ENCODE measurements at regions not wholly inside any gene's neighbourhood (a gene's known extent, or its start where the extent isn't known, plus 50 kb on each side); places are given as distances from the start of the nearest gene placed in this dataset.

- DNase-seq (ENCODE audit: low spot score): no peak
- Mint-ChIP-seq H3K36me3 (no peaks in the 10 kb centered on the region), H3K9me3 (no peaks in the 10 kb centered on the region), H3K27ac (no peak overlapping the region), H3K27me3 (no peaks in the 10 kb centered on the region), H3K4me1 (ENCODE audit: low read depth in 2 of 2) (no peaks in the 10 kb centered on the region), H3K4me3 (no peak overlapping the region)
- ATAC-seq: no peak
These were observed 345.0 kb downstream of the NDFIP2 start for GRCh38 chr13:79825959-79826358.

DNA sequence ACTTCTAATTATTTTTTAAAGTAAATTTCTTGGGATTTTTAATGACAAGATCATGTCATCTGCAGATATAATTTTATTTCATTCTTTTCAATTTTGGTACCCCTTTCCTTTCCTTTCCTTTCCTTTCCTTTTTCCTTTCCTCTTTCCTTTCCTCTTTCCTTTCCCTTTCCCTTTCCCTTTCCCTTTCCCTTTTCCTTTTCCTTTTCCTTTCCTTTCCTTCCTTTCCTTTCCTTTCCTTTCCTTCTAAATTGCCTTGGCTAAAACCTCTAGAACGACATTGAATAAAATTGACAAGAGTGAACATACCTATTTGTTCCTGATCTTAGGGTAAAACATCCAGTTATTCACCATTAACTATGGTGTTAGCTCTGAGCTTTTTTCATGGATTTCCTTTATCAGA, 334.1 kb downstream of the NDFIP2 start:
- Mint-ChIP-seq H3K27ac (no peak overlapping the region), H3K36me3 (no peaks in the 10 kb centered on the region), H3K27me3 (peaks cover 0 to 2% of the 10 kb centered on the region in 2 donors), H3K4me1 (ENCODE audit: low read depth in 2 of 2) (peaks cover 7 to 12% of the 10 kb centered on the region in 2 donors), H3K4me3 (no peak overlapping the region), H3K9me3 (peaks cover 3% of the 10 kb centered on the region)
- ATAC-seq: no peak
- no peak for DNase-seq (ENCODE audit: low spot score)

- Mint-ChIP-seq H3K4me3 (no peak overlapping the region), H3K9me3 (peaks cover 3% of the 10 kb centered on the region), H3K4me1 (ENCODE audit: low read depth in 2 of 2) (peaks cover 7 to 12% of the 10 kb centered on the region in 2 donors), H3K27me3 (peaks cover 0 to 2% of the 10 kb centered on the region in 2 donors), H3K27ac (no peak overlapping the region), H3K36me3 (no peaks in the 10 kb centered on the region)
- DNase-seq (ENCODE audit: low spot score) (no peak), ATAC-seq (no peak)
These were observed 331.3 kb downstream of the NDFIP2 start for GRCh38 chr13:79812070-79812850.

- Mint-ChIP-seq H3K4me3 (no peak overlapping the region), H3K27ac (no peak overlapping the region), H3K36me3 (no peaks in the 10 kb centered on the region), H3K9me3 (peaks cover 3% of the 10 kb centered on the region), H3K27me3 (no peaks in the 10 kb centered on the region), H3K4me1 (ENCODE audit: low read depth in 2 of 2) (peaks cover 7 to 12% of the 10 kb centered on the region in 2 donors)
- ATAC-seq: no peak
- no peak for DNase-seq (ENCODE audit: low spot score)
These were observed 330.2 kb downstream of the NDFIP2 start for GRCh38 chr13:79811170-79811569.

DNA sequence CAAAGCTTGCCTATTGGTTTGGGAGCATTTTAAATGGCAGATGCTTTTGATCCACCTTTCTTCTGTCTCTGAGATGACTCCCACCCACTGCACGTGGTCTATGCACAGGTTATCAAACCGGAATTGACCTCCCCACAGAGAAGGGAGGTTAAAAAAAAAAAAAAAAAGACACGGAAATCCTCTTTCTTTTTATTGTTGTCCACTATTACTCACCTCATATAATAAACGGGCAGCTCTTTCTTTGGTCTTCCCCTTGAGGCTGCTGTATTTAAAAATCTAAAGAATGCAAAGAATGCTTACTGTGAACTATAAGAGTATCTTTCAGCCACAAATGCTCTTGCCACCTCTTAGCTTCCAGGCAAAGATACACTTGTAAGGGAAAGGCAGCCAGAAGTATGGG, 329.7 kb downstream of the NDFIP2 start:
- Mint-ChIP-seq H3K4me1 (ENCODE audit: low read depth in 2 of 2) (peaks cover 7 to 12% of the 10 kb centered on the region in 2 donors), H3K4me3 (no peak overlapping the region), H3K27ac (no peak overlapping the region), H3K27me3 (no peaks in the 10 kb centered on the region), H3K36me3 (no peaks in the 10 kb centered on the region), H3K9me3 (peaks cover 3% of the 10 kb centered on the region)
- DNase-seq (ENCODE audit: low spot score): no peak
- ATAC-seq: no peak

DNA sequence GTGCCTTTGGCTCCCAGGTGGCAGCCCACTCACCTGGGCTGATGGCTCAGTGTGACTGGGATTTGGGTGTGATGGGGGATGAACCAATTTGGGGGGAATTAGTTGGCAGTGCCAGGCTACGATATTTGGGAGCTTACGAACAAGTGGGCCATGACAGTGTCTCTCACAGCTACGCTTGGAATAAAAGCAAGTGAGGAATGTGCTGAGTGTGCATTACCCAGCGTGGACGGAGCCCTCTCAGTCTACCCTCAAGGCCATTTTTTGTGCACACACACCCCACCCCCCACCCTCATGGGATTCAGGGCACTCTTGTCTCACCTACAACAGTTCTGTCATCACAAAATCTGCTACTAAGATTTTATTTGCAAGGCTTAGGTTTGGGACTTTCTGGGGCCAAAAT, 329.1 kb downstream of the NDFIP2 start:
- ATAC-seq (no peak), DNase-seq (ENCODE audit: low spot score) (no peak)
- H3K4me3 Mint-ChIP-seq: no peak overlapping the region
- peaks cover 7 to 12% of the 10 kb centered on the region in 2 donors for H3K4me1 Mint-ChIP-seq (ENCODE audit: low read depth in 2 of 2)
- H3K9me3 Mint-ChIP-seq: peaks cover 3% of the 10 kb centered on the region
- H3K27ac Mint-ChIP-seq: no peak overlapping the region
- H3K36me3 Mint-ChIP-seq: no peaks in the 10 kb centered on the region
- H3K27me3 Mint-ChIP-seq: no peaks in the 10 kb centered on the region

- DNase-seq (ENCODE audit: low spot score) (no peak), ATAC-seq (peak in 1 of 2 donors; percentile 52)
- Mint-ChIP-seq H3K4me3 (no peak overlapping the region), H3K27me3 (no peaks in the 10 kb centered on the region), H3K27ac (no peak overlapping the region), H3K36me3 (no peaks in the 10 kb centered on the region), H3K9me3 (peaks cover 3% of the 10 kb centered on the region), H3K4me1 (ENCODE audit: low read depth in 2 of 2) (peaks cover 13 to 16% of the 10 kb centered on the region in 2 donors)
These were observed 327.5 kb downstream of the NDFIP2 start for GRCh38 chr13:79808475-79808874.

DNA sequence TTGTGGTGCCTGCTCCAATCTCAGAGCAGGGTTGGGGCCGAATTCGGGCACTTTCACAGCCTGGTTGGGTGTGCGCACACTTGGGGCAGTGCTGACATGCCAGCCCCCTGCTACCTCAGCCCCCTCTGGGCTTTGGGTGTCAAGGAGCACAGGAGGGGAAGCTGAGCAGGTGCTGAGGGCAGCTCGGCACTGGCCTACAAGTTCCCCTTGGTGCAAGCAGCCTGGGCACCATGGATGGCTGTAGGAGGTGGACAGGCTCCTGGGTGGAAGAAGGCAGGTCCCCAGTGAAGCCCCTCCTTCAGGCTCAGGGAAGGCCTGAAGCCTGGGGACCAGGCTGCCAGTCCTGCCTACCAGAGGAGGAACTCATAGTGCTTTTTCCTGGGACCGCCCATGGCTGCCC, 326.6 kb downstream of the NDFIP2 start:
- ATAC-seq (no peak), DNase-seq (ENCODE audit: low spot score) (no peak)
- H3K4me1 Mint-ChIP-seq (ENCODE audit: low read depth in 2 of 2): peaks cover 21 to 23% of the 10 kb centered on the region in 2 donors
- no peak overlapping the region for H3K27ac Mint-ChIP-seq
- H3K27me3 Mint-ChIP-seq: no peaks in the 10 kb centered on the region
- peaks cover 5% of the 10 kb centered on the region for H3K9me3 Mint-ChIP-seq
- no peak overlapping the region for H3K4me3 Mint-ChIP-seq
- no peaks in the 10 kb centered on the region for H3K36me3 Mint-ChIP-seq

DNA sequence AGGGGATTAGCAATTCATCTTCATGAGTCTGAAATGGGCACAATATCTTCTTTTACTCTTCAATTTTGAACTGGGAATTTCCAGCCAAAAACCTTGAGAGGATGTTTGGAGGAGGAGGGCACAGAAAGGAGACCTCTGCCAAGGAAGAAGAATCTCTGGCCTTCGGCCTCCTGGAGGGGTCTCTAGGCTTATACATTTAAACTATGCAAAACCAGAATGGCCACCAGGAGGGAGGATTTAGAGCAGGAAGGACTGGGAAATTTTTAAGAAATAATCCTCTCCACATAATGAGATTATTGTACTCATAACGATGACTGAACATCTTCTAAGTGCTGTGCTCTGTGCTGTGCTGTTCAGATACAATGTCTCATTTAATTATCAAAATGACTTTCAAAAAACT, 325.9 kb downstream of the NDFIP2 start:
- Mint-ChIP-seq H3K4me1 (ENCODE audit: low read depth in 2 of 2) (peaks cover 16 to 21% of the 10 kb centered on the region in 2 donors), H3K27me3 (no peaks in the 10 kb centered on the region), H3K27ac (no peak overlapping the region), H3K9me3 (peaks cover 5% of the 10 kb centered on the region), H3K4me3 (no peak overlapping the region), H3K36me3 (no peaks in the 10 kb centered on the region)
- ATAC-seq: no peak
- DNase-seq (ENCODE audit: low spot score): no peak

DNA sequence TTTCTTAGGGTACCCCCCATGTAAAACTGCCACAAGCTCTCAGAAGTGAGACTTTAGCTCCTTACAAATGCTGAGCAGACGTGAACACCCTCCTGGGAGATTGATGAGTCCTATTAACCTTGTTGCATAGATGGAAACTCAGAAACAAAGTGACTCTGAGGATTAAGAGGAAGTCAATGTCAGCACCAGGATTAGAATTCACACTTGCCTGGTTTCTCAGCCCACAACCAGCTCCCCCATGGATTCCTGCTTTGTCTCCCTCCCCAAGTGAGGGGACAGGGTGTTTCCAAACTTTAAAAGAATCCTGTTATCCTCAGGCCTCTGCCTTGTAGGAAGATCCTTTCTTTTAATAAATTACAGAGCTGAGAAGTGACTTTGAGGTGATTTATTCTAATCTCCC, 324.4 kb downstream of the NDFIP2 start:
- H3K36me3 Mint-ChIP-seq: no peaks in the 10 kb centered on the region
- no peak for DNase-seq (ENCODE audit: low spot score)

DNA sequence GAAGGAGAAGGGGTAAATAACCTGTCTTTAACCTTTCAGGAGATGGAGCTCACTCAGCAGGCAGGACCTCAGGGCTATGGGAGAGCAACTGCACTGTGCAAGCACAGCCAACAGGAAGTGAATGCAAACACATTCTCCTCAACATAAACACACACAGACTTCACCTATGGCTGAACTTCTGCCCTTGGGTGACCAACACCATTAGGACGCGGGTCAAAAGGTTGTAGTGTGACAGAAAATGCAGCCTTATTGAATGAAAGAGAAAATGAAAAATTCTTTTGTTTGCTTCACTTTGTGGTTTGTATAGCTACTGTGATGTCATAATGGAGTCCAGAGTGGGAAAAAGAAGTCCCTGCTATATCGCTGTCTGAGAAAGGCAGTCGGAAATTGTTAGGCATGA, 323.0 kb downstream of the NDFIP2 start:
- no peaks in the 10 kb centered on the region for H3K36me3 Mint-ChIP-seq
- peaks cover 16 to 21% of the 10 kb centered on the region in 2 donors for H3K4me1 Mint-ChIP-seq (ENCODE audit: low read depth in 2 of 2)
- H3K9me3 Mint-ChIP-seq: peaks cover 2% of the 10 kb centered on the region
- H3K27ac Mint-ChIP-seq: no peak overlapping the region
- H3K4me3 Mint-ChIP-seq: no peak overlapping the region
- peaks cover 0 to 6% of the 10 kb centered on the region in 2 donors for H3K27me3 Mint-ChIP-seq
- DNase-seq (ENCODE audit: low spot score) (no peak), ATAC-seq (no peak)

More for the DNA sequence above, 324.4 kb downstream of the NDFIP2 start:
- Mint-ChIP-seq H3K4me1 (ENCODE audit: low read depth in 2 of 2) (peaks cover 16 to 21% of the 10 kb centered on the region in 2 donors), H3K9me3 (peaks cover 3% of the 10 kb centered on the region), H3K27ac (no peak overlapping the region), H3K27me3 (peaks cover 0 to 3% of the 10 kb centered on the region in 2 donors), H3K4me3 (no peak overlapping the region)
- no peak for ATAC-seq

- ATAC-seq: no peak
- H3K4me1 Mint-ChIP-seq (ENCODE audit: low read depth in 2 of 2): peaks cover 16 to 21% of the 10 kb centered on the region in 2 donors
- H3K27ac Mint-ChIP-seq: no peak overlapping the region
- peaks cover 0 to 6% of the 10 kb centered on the region in 2 donors for H3K27me3 Mint-ChIP-seq
- no peak overlapping the region for H3K4me3 Mint-ChIP-seq
- peaks cover 2% of the 10 kb centered on the region for H3K9me3 Mint-ChIP-seq
- DNase-seq (ENCODE audit: low spot score): no peak
- H3K36me3 Mint-ChIP-seq: no peaks in the 10 kb centered on the region
These were observed 322.3 kb downstream of the NDFIP2 start for GRCh38 chr13:79803296-79803695.

GRCh38 chr13:79802389-79803085, 321.6 kb downstream of the NDFIP2 start:
- Mint-ChIP-seq H3K27ac (no peak overlapping the region), H3K27me3 (peaks cover 0 to 6% of the 10 kb centered on the region in 2 donors), H3K4me1 (ENCODE audit: low read depth in 2 of 2) (peaks cover 16 to 21% of the 10 kb centered on the region in 2 donors), H3K9me3 (peaks cover 2% of the 10 kb centered on the region), H3K36me3 (no peaks in the 10 kb centered on the region), H3K4me3 (no peak overlapping the region)
- DNase-seq (ENCODE audit: low spot score): no peak
- peak in 1 of 2 donors; percentile 66 for ATAC-seq

Measured in natural killer cell treated with Interleukin-12 subunit alpha and Interleukin-12 subunit beta and Interleukin-15 and Interleukin-18, amount 100 ng/mL, for 72 hours (primary cell).